HG02852 (cell line): ENCODE measurements at regions not wholly inside any gene's neighbourhood (a gene's known extent, or its start where the extent isn't known, plus 50 kb on each side); places are given as distances from the start of the nearest gene placed in this dataset.
"Not testable (repeated sequence)": the region's sequence is repeated elsewhere in the genome, so short reads cannot be mapped to it uniquely, and the experiment has no call there.

Experiments used
- ATAC-seq: cut with Tn5 transposase; IDR thresholded peaks from one replicate; pipeline ENCODE4 v1.9.1; 2021; ENCODE audit warnings: mild to moderate bottlenecking, moderate library complexity; ENCODE audit not compliant: unreplicated experiment

DNA sequence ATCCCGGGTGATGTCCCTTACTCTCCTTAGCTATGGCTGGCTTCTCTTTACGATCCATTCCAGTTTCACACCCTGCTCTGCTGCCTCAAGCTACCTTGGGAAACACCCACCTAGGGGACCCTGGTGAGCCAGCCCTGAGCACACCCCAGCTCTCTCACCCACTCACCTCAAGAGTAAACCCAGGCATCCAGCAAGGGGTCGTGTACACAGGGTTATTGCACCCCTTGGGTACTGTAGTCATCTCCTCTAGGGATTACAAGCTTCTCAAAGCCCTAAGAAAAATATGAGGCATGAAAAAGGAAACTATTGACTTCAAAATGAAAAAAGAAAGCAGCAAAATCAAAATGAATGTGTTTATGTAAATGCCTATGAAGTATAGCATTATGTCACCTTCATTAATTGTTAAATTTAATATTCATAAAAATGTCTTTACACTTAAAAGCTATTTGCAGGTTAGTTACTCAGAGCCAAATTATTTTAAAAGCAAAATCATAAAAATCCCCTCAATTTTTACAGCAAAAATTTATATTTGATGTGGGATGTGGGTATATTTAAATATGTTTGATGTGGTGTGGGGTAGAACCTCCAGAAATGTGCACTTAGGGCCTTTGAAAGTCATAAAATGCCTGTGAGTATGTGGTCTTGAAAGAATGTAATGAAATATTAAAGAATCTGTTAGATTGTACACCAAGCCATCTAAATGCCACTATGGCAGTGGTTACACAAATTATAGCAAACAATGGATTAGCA is 190.3 kb downstream of the C1orf94 start:
- no peak for ATAC-seq

- no peak for ATAC-seq
Measured at GRCh38 chr1:34367954-34368353, 191.2 kb downstream of the C1orf94 start.

DNA sequence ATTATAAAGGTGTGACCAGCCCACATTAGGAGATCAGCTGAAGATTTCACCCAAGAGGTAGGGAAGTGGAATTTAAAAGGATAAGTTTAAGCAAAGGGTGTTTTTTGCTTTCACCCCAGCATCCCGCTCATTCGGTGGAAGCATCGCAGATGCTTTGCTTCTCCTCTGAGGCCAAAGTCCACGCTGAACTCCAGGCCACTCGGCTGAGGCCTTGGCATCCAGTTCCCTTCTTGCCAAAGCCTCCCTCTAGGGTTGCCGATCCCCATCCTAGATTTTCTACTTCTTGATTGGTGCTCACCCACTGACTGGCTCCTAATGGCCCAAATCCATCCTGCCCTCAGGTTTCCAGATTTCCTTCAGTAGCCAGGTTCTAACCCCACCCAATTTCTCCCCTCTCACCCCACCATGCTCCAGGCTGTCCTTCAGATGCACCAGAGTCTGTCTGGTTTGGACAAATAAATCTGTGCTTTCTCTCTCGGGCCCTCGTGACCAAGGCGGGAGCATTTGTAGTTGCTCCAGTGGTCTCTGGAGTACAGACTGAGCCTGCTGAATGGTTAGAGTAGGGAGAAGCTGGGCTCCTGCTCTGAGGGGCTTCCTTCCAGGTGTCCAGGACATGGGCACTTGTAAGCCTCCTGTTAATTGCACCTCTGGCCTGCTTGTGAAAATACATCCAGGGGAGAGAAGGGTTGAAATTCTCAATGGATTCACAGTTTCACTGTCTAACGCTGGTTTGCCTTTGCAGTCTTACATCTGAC is 193.2 kb downstream of the C1orf94 start:
- no peak for ATAC-seq

DNA sequence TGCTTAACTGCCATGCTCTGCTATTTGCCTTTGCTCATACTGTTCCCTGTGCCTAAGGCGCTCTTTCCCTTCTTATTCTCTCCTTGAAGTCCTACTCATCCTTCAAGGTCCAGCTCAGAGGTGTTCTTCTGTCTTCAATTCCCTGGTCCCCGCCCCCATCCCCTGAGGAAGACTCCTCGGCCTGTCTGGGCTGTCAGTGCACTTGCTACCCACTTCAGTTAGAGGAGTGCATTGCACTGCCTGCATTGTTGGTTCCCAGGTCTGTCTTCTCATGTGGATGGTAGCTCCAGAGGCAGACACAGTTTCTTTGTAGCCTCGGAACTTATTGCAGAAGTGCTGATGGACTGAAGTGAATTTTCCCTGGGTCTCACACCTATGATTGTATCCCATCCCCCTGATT is 194.0 kb downstream of the C1orf94 start:
- ATAC-seq, result no peak

- ATAC-seq, result not testable (repeated sequence)
Measured at GRCh38 chr1:34371179-34371578, 194.5 kb downstream of the C1orf94 start.

GRCh38 chr1:34371829-34372532 is 195.3 kb downstream of the C1orf94 start:
- ATAC-seq, result no peak

DNA sequence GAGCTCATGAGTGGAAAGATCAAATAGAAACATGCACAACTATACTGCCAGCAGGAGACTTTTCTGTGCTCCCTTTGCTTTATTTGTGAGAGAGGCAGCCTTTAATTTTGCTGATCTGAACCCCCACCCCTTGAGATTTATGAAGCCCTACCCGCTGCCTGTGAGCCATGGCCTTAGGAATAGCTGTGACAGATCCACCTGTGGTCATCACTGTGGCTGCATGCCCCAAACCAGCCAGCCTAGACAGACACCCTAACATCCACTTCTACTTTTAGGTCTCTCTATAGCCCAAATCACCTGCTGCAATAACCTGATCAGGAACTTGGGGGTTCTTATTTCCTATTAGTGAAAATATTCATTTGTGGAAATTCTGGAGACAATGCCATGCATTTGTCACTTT is 196.2 kb downstream of the C1orf94 start:
- ATAC-seq, result no peak

DNA sequence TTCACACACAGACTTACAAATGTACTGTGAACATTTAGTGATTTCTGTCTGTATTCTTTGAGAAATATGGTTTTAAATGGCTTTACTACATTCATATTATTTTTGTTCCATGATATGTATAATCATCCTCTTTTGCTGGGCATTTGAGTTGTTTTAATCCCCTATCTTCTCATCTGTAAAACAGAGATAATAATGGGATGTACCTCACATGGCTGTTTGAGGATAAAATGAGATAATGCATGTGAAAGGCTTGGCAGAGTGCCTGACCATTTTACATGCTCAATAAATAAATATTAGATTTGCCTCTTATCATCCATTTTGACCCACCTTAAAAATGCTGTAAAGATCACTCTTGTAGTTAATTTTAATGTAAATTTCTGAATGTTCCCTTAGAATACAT is 197.2 kb downstream of the C1orf94 start:
- no peak for ATAC-seq

DNA sequence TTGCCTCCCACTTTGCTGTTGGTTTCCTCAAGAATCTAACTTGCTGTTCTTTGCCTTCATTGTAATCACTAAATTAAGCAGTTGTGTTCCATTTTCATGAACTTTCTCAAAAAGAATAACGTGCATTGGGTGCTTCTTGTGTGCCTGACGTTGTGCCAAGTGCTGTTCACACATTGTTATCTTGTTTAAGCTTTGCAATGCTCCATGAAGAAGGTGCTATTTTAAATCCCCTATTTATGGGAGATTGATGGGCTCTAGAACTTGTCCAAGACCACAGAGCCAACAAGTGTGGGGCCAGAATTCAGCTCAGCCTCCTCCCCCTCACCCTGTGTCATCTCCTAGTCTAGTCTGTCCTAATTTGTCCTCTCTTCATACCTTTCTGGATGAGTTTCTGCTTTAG is 199.8 kb downstream of the C1orf94 start:
- no peak for ATAC-seq

DNA sequence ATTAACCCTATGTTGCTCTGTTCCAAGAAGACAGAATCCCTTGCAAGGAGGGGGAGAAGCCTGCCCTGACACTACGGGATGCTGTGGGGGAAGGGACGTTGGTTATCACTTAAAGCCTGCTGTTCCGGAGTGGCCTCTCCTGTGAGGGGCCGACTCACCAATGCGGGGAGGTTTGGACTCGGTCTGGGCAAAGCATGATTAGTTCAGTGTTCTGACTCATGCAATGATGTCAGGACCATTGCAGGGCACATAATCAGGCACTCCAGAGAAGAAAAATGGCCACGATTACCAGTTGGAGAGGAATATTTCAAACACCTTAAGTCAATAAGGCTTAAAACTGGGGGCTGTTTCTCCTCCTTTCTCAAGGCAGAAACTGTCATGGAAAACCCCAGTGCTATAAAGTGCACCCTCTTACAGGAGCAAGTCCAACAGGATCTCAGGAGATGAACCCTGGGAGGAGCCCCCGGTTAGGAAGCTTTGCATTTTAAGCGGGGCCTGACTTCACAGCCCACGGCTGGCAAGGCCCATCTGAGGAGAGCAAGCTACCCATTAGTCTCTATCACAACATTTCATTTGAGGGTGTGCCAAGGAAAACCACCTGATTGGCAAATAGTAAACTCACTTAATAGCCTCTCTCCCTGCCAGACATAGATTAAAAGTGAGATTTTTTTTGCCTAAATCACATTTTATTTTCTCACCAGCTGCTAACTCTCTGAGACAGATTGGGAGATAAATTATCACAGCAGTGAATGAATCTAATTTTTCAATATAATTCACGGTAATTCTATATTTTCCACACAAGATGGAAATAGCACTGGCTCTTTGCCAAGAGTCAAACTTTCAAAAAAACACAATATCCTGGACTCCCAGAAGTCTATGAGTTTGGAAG is 202.5 kb downstream of the C1orf94 start:
- no peak for ATAC-seq

GRCh38 chr1:34379911-34380310 is 203.2 kb downstream of the C1orf94 start:
- no peak for ATAC-seq

- no peak for ATAC-seq
Measured at GRCh38 chr1:34380526-34381124, 203.9 kb downstream of the C1orf94 start.

DNA sequence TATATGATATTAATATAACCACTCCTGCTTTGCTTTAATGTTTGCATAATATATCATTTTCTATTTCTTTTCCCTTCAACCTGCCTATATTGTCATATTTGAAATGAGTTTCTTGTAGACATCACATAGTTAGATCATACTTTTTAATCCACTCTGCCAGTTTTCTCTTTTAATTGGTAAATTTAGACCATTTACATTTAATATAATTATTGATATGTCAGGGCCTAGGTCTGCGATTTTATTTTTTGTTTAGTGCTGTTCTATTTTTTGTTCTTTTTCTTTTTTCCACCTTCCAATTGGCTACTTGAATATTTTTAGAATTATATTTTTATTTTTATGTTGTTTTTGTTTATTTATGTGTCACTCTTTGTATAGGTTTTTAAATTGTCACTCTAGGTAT is 213.3 kb downstream of the C1orf94 start:
- ATAC-seq, result no peak

DNA sequence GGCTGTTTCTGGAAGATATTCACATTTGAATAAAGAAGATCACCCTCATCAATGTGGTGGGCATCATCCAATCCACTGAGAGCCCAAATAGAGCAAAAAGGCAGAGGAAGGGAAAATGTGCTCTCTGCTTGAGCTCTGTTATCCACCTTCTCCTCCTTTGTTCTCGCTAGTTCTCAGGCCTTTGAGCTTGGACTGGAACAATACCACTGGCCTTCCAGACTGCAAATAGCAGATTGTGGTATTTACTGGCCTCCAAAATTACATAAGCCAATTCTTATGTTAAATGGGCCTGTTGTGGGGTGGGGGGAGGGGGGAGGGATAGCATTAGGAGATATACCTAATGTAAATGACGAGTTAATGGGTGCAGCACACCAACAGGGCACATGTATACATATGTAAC is 219.3 kb downstream of the C1orf94 start:
- ATAC-seq, result no peak

DNA sequence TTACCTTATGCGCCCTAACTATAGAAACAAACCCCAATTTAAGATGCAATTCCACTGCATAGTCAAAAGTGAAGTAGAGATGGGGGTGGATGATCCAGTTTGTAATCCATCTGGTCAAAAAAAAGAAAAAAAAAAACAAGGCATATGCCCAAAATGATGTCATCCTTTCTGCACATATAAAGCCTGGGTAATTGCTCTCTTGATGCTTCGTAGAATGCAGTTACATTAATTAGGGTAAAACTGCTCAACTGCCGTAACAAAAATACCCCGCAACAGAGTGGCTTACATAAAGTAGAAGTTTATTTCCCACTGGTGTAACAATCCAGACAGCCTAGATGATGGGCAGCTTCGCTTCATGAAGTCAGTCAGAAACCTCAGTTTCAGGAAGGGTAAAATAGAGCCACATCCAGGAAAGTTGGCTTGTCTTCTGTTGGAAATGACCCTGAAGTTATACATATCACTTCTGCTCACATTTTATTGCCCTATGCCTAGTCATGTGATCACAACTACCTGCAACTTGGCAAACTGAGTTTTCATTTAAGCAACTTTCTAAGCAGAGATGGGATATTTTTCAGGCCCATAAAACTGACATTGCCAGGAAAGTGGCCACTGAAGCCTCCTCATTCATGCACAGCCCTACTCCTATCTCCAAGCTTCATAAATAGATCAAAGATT is 221.7 kb downstream of the C1orf94 start:
- ATAC-seq, result no peak

DNA sequence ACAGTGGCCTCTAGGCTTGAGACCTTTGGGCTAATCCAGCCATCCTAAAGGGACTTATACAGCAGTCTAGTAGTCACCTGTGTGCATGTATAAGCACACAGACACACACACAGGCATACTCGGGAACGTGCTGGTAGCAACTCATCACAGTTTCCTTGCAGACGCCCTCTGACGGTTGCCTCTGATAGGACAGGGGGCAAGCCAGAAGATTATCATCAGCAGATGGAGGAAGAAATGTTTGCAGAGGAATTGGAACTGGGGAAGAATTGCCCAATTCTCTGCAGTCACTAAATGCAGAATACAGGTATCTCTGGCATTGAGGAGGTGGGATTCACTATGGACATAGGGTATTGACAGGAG is 222.2 kb downstream of the C1orf94 start:
- ATAC-seq, result no peak

- no peak for ATAC-seq
Measured at GRCh38 chr1:34400675-34401074, 224.0 kb downstream of the C1orf94 start.

- no peak for ATAC-seq
Measured at GRCh38 chr1:34403156-34403555, 226.4 kb downstream of the C1orf94 start.

DNA sequence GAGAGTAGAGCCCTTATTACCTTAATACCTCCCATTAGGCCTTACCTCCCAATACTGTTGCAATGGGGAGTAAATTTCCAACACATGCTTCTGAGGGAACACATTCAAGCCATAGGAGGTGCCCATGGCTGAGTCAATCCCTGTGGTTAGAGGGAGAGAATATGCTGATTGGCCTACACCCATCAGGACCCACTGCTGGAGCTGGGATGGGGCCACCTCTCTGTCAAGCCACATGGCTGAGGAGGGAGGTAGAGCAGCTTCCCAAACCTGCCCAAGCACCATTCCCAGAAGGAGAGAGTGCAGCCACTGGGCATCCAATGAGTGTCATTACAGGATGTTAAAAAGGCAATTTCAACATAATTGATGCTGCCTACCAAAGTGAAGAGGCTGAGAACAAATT is 228.1 kb downstream of the C1orf94 start:
- ATAC-seq, result no peak
